KMS-11 (cell line): ENCODE measurements at regions not wholly inside any gene's neighbourhood (a gene's known extent, or its start where the extent isn't known, plus 50 kb on each side); places are given as distances from the start of the nearest gene placed in this dataset.

ENCODE experiments used
- H2AFZ ChIP-seq: fragments of 200-600 bp; sonication (generic); 2 replicates; pipeline ENCODE4 v1.6.1; 2016; ENCODE audit warnings: antibody characterized with exemption, mixed run types, low read depth
- H3K27ac ChIP-seq: fragments of 200-600 bp; sonication (generic); 2 replicates; pipeline ENCODE4 v1.6.1; 2016; ENCODE audit warnings: mild to moderate bottlenecking, mixed run types
- H3K27me3 ChIP-seq: fragments of 200-600 bp; sonication (generic); 2 replicates; pipeline ENCODE4 v1.6.1; 2017; ENCODE audit warnings: mild to moderate bottlenecking, low read depth, mixed run types, moderate library complexity; ENCODE audit not compliant: insufficient read depth
- H3K36me3 ChIP-seq: fragments of 200-600 bp; sonication (generic); 2 replicates; pipeline ENCODE4 v1.6.1; 2017; ENCODE audit warnings: mild to moderate bottlenecking, mixed run types; ENCODE audit not compliant: insufficient read depth
- H3K4me1 ChIP-seq: fragments of 200-600 bp; sonication (generic); 2 replicates; pipeline ENCODE4 v1.6.1; 2016; ENCODE audit warnings: mild to moderate bottlenecking, low read depth, mixed run types; ENCODE audit not compliant: poor library complexity, severe bottlenecking
- H3K4me2 ChIP-seq: fragments of 200-600 bp; sonication (generic); 2 replicates; pipeline ENCODE4 v1.7.0; 2016; ENCODE audit warnings: mild to moderate bottlenecking, mixed run types
- H3K4me3 ChIP-seq: fragments of 200-600 bp; sonication (generic); IDR thresholded peaks from 2 replicates; pipeline ENCODE4 v1.6.1; 2017; ENCODE audit warnings: low read depth, low read length, mixed read lengths; ENCODE audit not compliant: insufficient read depth
- H3K79me2 ChIP-seq: fragments of 200-600 bp; sonication (generic); 2 replicates; pipeline ENCODE4 v1.6.1; 2016; ENCODE audit warnings: low read depth, mixed run types; ENCODE audit not compliant: insufficient read depth
- H3K9ac ChIP-seq: fragments of 200-600 bp; sonication (generic); 2 replicates; pipeline ENCODE4 v1.6.1; 2016; ENCODE audit warnings: mild to moderate bottlenecking, mixed run types
- H4K20me1 ChIP-seq: fragments of 200-600 bp; sonication (generic); 2 replicates; pipeline ENCODE4 v1.6.1; 2016; ENCODE audit warnings: mild to moderate bottlenecking, mixed run types; ENCODE audit not compliant: insufficient read depth
- CTCF ChIP-seq: fragments of 200-600 bp; sonication (generic); conservative IDR thresholded peaks from 2 replicates; pipeline ENCODE4 v1.6.1; 2017; ENCODE audit warnings: low read depth, mild to moderate bottlenecking, antibody characterized with exemption, low read length, moderate library complexity, mixed read lengths

- Histone ChIP-seq H4K20me1 (no peaks in the 10 kb centered on the region), H3K79me2 (no peaks in the 10 kb centered on the region), H3K4me2 (no peak overlapping the region), H3K4me1 (no peaks in the 10 kb centered on the region), H3K36me3 (no peaks in the 10 kb centered on the region), H2AFZ (no peak overlapping the region), H3K27me3 (no peaks in the 10 kb centered on the region), H3K9ac (no peak overlapping the region), H3K27ac (no peak overlapping the region), H3K4me3 (no peak overlapping the region)
- no peak for TF ChIP-seq CTCF
Observed at GRCh38 chr9:118129541-118129940, 425.3 kb downstream of the TLR4 start.

GRCh38 chr9:118148990-118149389 is 444.8 kb downstream of the TLR4 start:
- no peaks in the 10 kb centered on the region for H4K20me1 ChIP-seq
- no peaks in the 10 kb centered on the region for H3K4me1 ChIP-seq
- H3K27me3 ChIP-seq, result no peaks in the 10 kb centered on the region
- H3K36me3 ChIP-seq, result no peaks in the 10 kb centered on the region
- no peak overlapping the region for H3K4me3 ChIP-seq
- no peak overlapping the region for H3K27ac ChIP-seq
- H3K9ac ChIP-seq, result no peak overlapping the region
- no peak for TF ChIP-seq CTCF
- no peaks in the 10 kb centered on the region for H3K79me2 ChIP-seq
- no peak overlapping the region for H2AFZ ChIP-seq
- H3K4me2 ChIP-seq, result no peak overlapping the region

- no peak overlapping the region for H3K4me3 ChIP-seq
- H3K36me3 ChIP-seq, result no peaks in the 10 kb centered on the region
Observed at GRCh38 chr9:118156846-118157245, 452.6 kb downstream of the TLR4 start.

GRCh38 chr9:118162716-118163115 is 458.5 kb downstream of the TLR4 start:
- H3K4me1 ChIP-seq, result no peaks in the 10 kb centered on the region
- TF ChIP-seq CTCF, result no peak
- H3K9ac ChIP-seq, result no peak overlapping the region
- no peak overlapping the region for H3K4me2 ChIP-seq
- H3K4me3 ChIP-seq, result no peak overlapping the region
- H3K79me2 ChIP-seq, result no peaks in the 10 kb centered on the region
- no peak overlapping the region for H3K27ac ChIP-seq
- no peaks in the 10 kb centered on the region for H4K20me1 ChIP-seq
- H2AFZ ChIP-seq, result no peak overlapping the region
- H3K36me3 ChIP-seq, result no peaks in the 10 kb centered on the region
- no peaks in the 10 kb centered on the region for H3K27me3 ChIP-seq

More at GRCh38 chr9:118156846-118157245, 452.6 kb downstream of the TLR4 start:
- TF ChIP-seq CTCF, result no peak
- Histone ChIP-seq H3K79me2 (no peaks in the 10 kb centered on the region), H3K4me1 (no peaks in the 10 kb centered on the region), H3K27me3 (no peaks in the 10 kb centered on the region), H3K9ac (no peak overlapping the region), H2AFZ (no peak overlapping the region), H3K27ac (no peak overlapping the region), H3K4me2 (no peak overlapping the region), H4K20me1 (no peaks in the 10 kb centered on the region)
